ENCODE measurements at regions not wholly inside any gene's neighbourhood (a gene's known extent, or its start where the extent isn't known, plus 50 kb on each side); places are given as distances from the start of the nearest gene placed in this dataset.
"Not testable (repeated sequence)": the region's sequence is repeated elsewhere in the genome, so short reads cannot be mapped to it uniquely, and the experiment has no call there.

DNA sequence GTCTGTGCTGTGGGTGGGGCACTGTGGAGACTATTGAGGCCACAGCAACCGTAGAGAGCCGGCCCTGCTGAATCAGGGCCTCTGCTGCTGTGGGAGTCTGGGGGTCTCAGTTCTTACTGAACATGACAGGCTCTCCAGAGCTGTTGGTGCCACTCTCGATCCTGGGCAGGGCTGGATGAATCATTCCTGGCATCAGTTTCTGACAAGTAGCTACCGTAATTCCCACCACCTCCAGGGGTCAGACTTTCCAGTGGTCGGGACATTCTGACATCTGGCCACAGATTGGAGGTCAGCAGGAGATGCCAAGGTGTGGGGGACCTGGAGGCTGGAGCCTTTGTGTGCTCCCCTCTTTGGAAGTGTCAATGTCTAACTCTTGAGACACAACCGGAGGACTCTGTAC lies 188.4 kb downstream of the IRX2 start:
- no peak for DNase-seq

GRCh38 chr5:2562036-2562435 lies 189.4 kb downstream of the IRX2 start:
- DNase-seq: no peak

DNA sequence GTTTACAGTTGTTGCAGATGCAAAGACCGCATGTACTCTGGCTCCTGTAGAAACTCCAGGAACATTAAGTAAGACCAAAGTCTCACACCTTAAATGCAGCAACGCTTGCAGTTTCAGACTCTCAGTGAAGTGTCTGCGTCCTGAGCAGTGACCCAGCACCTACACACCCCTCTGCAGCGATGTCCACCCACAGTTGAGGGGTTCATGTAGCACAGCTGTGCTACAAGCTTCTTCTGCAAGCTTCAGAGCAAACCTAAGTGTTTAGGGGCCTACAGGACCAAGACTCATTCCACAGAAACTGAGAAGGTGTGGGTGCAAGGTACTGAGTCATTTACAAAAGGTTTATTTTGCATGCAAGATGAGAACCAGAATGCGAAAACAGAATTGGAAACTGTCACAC lies 191.0 kb downstream of the IRX2 start:
- no peak for DNase-seq

DNA sequence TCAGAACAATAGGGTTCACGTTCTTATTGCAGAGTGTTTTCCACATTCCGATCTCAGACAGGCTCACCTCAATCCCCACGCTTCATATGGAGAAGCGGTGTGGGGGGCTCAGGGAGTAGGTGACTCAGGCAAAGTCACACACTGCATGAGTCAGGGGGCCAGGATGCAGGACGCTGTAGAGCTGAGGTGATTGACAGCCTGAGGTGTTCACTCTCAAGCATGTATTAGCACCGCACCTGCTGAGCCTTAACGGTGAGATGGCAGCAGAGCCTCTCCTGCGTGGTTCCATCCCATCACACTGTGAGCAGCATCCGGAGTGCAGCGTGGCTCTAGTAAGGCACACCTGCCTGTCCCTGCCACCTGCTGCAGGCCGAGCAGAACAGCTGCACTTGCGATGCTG lies 194.0 kb downstream of the IRX2 start:
- no peak for DNase-seq

DNA sequence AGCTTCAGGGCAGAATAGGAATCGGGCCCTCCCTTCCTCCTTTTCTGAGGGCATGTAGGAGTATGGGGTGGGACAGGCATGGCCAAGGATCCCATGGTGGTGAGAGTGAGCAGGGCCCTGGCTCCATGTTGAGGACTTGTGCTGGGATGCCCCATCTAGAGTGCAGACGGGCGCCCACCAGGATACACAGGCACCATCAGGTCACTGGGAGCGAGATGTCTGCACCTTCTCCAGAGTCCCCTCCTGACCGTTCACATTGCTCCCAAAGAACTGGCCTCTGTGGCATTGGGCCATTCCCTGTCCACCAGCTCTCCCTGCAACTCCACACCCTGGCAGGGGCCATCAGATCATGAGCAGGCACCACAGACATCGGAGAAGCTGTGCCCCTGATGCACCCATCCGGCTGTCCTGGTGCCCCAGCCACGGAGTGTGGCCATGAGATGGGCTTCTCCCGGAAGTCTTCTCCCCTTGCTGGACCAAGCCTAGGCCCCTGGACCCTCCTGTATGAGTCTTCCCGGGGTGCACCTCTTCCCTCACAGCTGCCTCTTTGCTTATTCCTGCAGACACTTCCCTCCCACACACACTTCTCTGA lies 195.0 kb downstream of the IRX2 start:
- DNase-seq: no peak

DNA sequence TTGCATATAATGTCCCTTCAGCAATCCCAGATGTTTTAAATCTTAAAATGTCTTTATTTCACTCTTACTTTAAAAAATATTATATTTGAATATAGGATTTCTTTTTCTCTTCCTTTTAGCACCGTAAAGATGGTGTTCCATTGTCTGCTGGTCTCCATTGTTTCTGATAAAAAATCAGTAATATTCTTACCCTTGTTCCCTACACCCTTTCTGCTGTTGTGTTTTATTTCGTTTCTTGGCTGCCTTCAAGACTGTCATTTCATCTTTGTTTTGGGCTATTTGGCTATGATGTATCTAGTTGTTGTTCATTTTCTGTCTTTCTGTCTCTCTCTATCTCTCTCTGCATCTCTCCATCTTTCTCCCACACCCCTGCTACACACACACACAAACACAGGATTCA lies 197.9 kb downstream of the IRX2 start:
- DNase-seq: no peak

DNA sequence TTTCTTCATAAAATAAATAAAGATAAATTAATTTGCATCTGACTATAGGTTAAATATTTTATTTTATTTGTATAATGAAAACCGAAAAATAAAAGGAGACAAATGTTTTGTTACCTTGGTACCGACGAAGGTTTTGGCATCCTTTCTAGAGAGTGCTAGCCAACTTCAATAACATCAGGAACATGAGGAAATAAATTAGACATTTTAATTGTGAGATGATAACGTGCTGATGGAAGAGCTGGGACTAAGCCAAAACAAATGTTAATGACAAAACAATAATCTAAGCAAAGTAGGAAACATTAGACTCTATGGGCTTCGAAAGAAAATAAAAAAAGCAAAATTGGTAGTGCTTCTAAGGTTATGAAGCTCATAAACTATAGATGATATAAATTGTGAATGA lies 201.0 kb downstream of the IRX2 start:
- DNase-seq: no peak

DNA sequence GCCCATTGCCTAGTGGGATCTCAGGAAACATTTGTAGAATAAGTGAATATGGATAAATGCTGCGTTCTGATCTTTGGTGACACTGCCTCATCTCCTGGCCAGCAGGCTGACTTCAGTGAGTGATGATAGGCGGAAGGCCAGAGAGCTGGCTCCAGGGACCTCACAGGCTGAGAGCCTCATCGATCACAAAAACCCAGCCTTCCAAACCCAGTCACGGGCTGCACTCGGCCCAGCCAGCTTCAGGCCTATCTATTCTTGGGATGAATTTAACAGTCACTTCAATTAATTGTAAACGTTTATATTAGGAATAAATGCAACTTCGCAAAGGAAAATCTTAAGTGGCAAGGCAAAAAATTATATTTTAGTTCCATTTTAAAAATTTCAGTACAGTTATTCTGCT lies 201.6 kb downstream of the IRX2 start:
- no peak for DNase-seq

GRCh38 chr5:2549354-2549753 lies 202.1 kb downstream of the IRX2 start:
- no peak for DNase-seq

DNA sequence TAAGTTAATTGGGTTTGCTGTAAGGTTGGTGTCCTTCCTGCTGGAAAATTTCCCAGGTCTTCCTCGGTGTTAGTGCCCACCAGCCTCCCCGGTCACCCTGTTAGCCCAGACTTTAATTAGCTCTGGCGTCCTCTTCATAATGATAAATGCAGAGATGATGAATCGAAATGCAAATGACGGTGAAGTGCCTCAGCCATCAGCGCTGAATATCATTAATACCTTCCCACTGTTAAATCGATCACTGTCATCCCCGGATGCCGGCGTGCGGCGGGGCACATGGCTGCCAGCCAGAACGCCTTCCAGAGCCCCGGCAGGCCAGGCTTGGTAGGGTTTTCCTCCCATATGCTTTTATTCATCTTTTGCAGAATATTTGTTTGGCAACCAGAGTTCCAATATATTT lies 204.5 kb downstream of the IRX2 start:
- no peak for DNase-seq

GRCh38 chr5:2544003-2544402 lies 207.5 kb downstream of the IRX2 start:
- DNase-seq: no peak

DNA sequence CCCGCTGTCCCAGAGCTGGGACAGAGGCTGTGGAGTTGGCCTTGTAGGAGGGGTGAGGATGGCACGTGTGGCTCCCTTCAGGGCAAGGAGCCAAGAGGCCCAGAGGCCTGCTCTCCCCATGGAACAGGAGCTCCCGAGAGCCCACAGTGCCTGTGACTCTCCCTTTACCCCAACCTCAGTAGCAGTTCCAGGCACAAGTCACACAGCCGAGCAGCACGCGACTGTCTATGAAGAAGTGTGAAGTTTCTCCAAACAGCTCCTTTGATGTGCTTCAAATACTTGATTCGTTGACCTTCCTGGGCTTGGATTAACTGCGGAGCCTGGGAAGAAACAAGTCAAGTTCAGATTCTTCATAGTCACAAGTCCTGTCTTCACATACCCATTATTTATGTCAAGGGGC lies 208.7 kb downstream of the IRX2 start:
- no peak for DNase-seq

DNA sequence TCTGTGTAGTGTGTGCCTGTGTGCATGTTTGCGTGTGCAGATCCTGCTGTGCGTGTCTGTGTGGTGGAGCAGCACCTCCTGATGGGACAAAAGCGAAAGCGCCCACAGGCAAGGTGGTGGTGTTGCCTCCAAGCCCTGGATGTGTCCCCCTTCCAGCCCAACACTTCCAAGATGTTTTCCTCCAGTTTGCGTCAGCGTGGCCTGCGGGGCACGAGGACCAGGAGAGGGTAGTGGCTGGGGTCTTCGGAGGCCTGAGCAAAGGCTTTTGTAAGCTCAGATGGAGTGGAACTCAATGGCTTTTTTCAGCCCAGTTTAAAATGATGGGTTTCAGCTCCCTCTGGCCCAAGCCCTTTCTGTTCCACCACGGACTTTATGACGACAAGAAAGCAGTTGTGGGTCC lies 209.5 kb downstream of the IRX2 start:
- DNase-seq: no peak

- DNase-seq: no peak
These were observed 213.3 kb downstream of the IRX2 start for GRCh38 chr5:2538169-2538568.

DNA sequence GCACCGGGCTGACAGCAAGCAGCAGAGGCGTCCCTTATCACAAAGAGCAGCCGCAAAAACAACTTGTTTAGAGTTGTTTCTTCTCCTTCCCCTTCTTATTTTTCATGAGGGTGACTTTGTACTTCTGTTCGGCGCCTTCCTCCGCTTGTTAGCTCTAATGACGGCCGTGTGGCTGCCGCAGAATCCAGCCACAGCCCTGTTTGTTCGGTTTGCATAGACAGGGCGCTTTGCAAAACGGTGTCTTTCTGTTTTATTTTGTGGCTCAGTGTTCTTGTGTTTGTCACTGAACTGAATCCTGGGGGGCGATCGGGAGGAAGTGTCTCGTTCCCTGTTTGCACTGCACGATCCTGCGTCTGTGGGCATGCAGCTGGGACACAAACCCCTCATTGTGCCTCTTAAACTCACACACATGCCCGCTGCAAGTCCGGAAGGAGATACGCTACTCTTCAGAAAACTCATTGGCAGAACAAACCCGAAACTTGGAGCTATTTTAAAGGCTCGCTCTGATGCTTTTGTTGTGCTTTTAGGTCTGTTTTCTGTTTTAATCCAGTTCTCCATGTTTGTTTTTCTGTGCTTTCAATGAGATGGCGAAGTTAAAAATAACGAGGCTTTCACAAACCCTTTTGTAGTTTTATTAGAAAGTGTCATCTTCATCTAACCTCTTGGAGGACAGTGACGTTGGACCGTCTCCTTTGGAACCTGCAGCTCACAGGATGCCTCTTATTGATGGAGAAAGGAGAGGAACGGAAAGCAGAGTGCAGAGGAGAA lies 213.9 kb downstream of the IRX2 start:
- DNase-seq: no peak

DNA sequence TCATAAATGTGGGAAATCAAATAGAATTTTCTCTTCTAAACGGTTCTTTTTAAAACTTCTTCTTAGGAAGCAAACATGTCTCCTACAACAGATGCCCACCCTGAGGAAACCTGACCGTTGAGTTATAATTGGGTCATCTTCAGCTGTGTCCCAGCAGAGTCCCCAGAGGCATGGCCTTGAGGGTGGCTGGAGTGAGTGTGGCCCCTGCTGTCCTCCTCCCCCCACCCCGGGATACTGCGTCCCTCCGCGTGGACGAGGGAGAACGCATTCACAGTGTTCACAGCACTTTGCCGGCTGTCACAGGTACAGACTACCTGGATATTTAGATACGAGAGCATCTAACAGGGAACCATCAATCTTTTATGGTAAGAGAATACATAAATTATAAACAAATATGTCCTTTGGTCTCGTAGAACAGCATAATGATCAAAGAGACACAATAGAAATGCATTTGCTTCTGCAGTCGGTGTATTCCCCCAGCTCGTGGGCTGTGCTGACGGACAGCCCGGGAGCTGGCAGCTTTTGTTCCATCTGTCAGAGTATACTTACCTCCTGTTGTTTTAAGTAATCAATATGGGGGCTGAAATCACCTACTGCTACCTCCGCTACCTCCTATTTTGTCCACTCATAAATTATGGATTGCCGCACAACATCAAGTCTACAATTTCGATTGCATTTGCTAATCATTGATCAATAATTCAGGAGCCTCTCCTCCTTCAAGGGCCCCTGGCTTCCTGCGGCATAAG lies 214.7 kb downstream of the IRX2 start:
- DNase-seq: no peak

DNA sequence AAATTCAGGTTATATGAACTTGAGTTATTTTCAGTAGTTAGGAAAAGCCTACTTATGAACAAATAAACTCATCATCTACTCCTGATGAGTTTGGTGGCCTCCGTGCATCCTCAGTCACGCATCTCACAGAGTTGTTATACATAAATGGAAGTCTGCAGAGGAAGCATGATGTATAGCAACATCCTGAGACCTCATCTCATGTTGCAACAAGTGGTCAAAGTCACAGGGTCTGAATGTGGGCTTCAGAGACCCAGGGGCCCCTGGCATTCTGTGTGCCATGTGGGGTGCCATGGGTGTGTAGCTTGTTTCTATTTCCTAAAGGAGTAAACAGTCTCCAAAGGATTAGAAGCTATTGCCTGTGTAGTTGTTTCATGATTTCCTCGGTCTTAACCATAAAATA lies 216.5 kb downstream of the IRX2 start:
- DNase-seq: no peak

- no peak for DNase-seq
These were observed 217.2 kb downstream of the IRX2 start for GRCh38 chr5:2534251-2534650.

GRCh38 chr5:2533848-2534247 lies 217.6 kb downstream of the IRX2 start:
- DNase-seq: not testable (repeated sequence)

DNA sequence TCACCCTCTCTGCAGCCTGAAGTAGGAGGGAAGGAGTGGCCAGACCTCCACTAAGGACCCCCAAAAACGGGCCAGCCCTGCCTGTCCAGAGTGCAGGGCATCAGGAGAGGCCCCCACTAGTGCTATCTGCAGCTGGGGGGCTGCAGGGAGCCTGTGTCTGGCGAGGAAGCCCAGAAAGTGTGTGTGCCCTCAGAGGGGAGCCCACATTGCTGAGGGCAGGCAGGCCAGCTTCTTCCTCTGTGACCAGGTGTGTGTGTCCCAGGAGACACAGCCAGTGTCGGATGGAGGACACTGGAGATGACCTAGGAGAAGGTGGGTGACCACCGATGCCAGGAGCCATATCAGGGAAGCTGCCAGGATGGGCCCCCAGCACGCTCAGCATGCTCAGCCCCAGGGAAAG lies 218.7 kb downstream of the IRX2 start:
- DNase-seq: no peak

DNA sequence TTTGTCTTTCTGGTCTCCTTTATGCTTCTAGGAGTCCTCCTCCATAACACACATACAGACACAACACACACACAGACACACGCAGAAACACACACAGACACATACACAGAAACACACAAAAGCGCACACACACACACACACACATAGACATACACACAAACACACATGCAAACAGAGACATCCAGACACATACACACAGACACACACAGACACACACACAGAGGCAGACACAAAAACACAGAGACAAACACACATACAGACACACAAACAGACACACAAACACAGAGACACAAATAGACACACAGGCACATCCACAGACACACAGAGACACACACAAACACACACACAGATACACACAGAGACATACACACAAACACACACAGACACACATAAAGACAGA lies 220.2 kb downstream of the IRX2 start:
- DNase-seq: no peak

GRCh38 chr5:2530609-2531008 lies 220.9 kb downstream of the IRX2 start:
- DNase-seq: no peak

GRCh38 chr5:2529371-2530092 lies 221.9 kb downstream of the IRX2 start:
- no peak for DNase-seq

DNA sequence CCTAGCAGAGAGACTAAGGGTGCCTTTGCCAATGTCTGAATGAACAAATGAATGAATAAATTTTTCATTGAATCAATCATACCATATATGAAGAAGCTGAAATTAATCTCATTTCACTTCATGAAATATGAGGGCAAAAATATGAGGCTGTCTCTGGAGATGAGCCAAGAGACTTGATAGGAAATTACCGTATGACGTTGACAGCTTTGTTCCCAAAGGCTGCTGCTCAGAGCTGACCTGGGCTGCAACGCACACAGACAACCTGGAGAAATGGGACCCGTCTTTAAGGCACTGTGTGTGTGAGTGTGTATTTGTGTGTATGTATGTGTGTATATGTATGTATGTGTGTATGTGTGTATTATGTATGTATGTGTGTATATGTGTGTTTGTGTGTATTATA lies 226.1 kb downstream of the IRX2 start:
- no peak for DNase-seq

Data from NCI-H2081 (cell line).